Panc1 (cell line): ENCODE measurements at regions not wholly inside any gene's neighbourhood (a gene's known extent, or its start where the extent isn't known, plus 50 kb on each side); places are given as distances from the start of the nearest gene placed in this dataset.

Source experiments
- ATAC-seq: fragments of 200-7000 bp; cut with Tn5 transposase; 2 replicates; pipeline ENCODE4 v1.9.1; 2020; ENCODE audit warnings: mild to moderate bottlenecking, moderate library complexity
- BruUV-seq: library from RNA; stranded (reverse); fragments of 400-500 nt; replicated peaks from 2 replicates; lab custom pipeline; 2021; lab: Mats Ljungman, UMichigan
- CTCF ChIA-PET: fragments of 300-600 bp; sonication (Branson Sonifier 250); formaldehyde crosslinking; loops from one replicate; lab custom pipeline; 2022; ENCODE audit warnings: antibody characterized with exemption; lab: Charles Lee
- POLR2A ChIA-PET: fragments of 300-600 bp; sonication (Branson Sonifier 250); formaldehyde crosslinking; loops from one replicate; lab custom pipeline; 2022; ENCODE audit warnings: antibody characterized with exemption; lab: Charles Lee
- DNase-seq: peaks from one replicate; pipeline ENCODE4 v3.0.0-alpha.2; 2010; ENCODE audit warnings: low read depth, low spot score
- H3K27ac ChIP-seq: 2 replicates; pipeline ENCODE4 v1.5.1; 2011; ENCODE audit warnings: mild to moderate bottlenecking, low read length, inconsistent platforms
- H3K27me3 ChIP-seq: fragments of 200-500 bp; sonication (Bioruptor generic); 2 replicates; pipeline ENCODE4 v1.6.0; 2014; ENCODE audit warnings: low read length, inconsistent platforms; ENCODE audit not compliant: control insufficient read depth, insufficient read depth
- H3K36me3 ChIP-seq: fragments of 200-500 bp; sonication (Bioruptor generic); 2 replicates; pipeline ENCODE4 v1.5.1; 2014; ENCODE audit warnings: inconsistent platforms, mild to moderate bottlenecking, low read length, moderate library complexity; ENCODE audit not compliant: control insufficient read depth, insufficient read depth
- H3K4me1 ChIP-seq: 2 replicates; pipeline ENCODE4 v1.5.1; 2011; ENCODE audit warnings: inconsistent platforms, mild to moderate bottlenecking, low read length, moderate library complexity; ENCODE audit not compliant: control insufficient read depth, insufficient read depth
- H3K4me3 ChIP-seq, 2 experiments: 2 replicates each; pipeline ENCODE4 v1.5.1; 2011 to 2012; ENCODE audit warnings: low read depth in 2 of 2, low read length in 2 of 2, mild to moderate bottlenecking in 2 of 2, inconsistent platforms in 1 of 2, moderate library complexity in 1 of 2
- H3K9me3 ChIP-seq: fragments of 200-500 bp; sonication (Bioruptor generic); 2 replicates; pipeline ENCODE4 v1.5.1; 2014; ENCODE audit warnings: low read depth, mild to moderate bottlenecking, inconsistent platforms, low read length, moderate library complexity; ENCODE audit not compliant: control insufficient read depth, insufficient read depth
- CTCF ChIP-seq: fragments of 450-650 bp; IDR thresholded peaks from 2 replicates; pipeline ENCODE4 v1.5.1; 2017; ENCODE audit warnings: mild to moderate bottlenecking
- POLR2AphosphoS5 ChIP-seq: IDR thresholded peaks from 2 replicates; pipeline ENCODE4 v1.6.1; 2012; ENCODE audit warnings: mild to moderate bottlenecking, low read depth, low read length, moderate library complexity
- REST ChIP-seq, 2 experiments: IDR thresholded peaks; 2 replicates each; pipeline ENCODE4 v1.6.1; 2011 to 2012; ENCODE audit warnings: low read depth in 2 of 2, control low read depth in 1 of 2, low read length in 1 of 2, mild to moderate bottlenecking in 1 of 2, moderate library complexity in 1 of 2; ENCODE audit not compliant: insufficient read depth in 1 of 2
- SIN3A ChIP-seq: IDR thresholded peaks from 2 replicates; pipeline ENCODE4 v1.6.1; 2012; ENCODE audit warnings: low read depth, mild to moderate bottlenecking, low read length, moderate library complexity, borderline replicate concordance; ENCODE audit not compliant: insufficient read depth
- TCF7L2 ChIP-seq: IDR thresholded peaks from 2 replicates; pipeline ENCODE4 v1.6.1; 2011; ENCODE audit warnings: mild to moderate bottlenecking, low read depth, low read length, inconsistent platforms
- in situ Hi-C: cut with HindIII; loops from 2 replicates; pipeline ENCODE4 v1.10.0; 2016; ENCODE audit warnings: low sequenced_read_pairs, low pct_unique_long_range_greater_than_20kb
- intact Hi-C: fragments of 100-400 bp; cut with micrococcal nuclease; formaldehyde crosslinking; loops from one replicate; pipeline ENCODE4 v1.10.0; 2022; ENCODE audit not compliant: unreplicated experiment

- Histone ChIP-seq H3K27ac (no peak overlapping the region), H3K4me1 (no peaks in the 10 kb centered on the region), H3K27me3 (no peaks in the 10 kb centered on the region), H3K4me3 (no peak overlapping the region), H3K9me3 (no peaks in the 10 kb centered on the region), H3K36me3 (no peaks in the 10 kb centered on the region)
- ATAC-seq (no peak), DNase-seq (no peak)
- TF ChIP-seq POLR2AphosphoS5: no peak
- no peak for TF ChIP-seq TCF7L2
- no peak for TF ChIP-seq CTCF
- no peak for TF ChIP-seq REST (IDR thresholded peaks at IDR 0.05; ENCODE audit: insufficient read depth in 1 of 2, low read depth in 2 of 2, low read length in 1 of 2)
- no peak for TF ChIP-seq SIN3A
- ChIA-PET CTCF (no interaction called here), POLR2A (no interaction called here)
- in situ Hi-C loops: no loop called here
- intact Hi-C loops: no loop called here
- no TSS peak for BruUV-seq
Measured at GRCh38 chr2:195252018-195252417, 405.0 kb upstream of the SLC39A10 start.

- Histone ChIP-seq H3K4me1 (no peaks in the 10 kb centered on the region), H3K36me3 (no peaks in the 10 kb centered on the region), H3K4me3 (no peak overlapping the region), H3K27ac (no peak overlapping the region), H3K9me3 (no peaks in the 10 kb centered on the region), H3K27me3 (no peaks in the 10 kb centered on the region)
- DNase-seq: no peak
- in situ Hi-C loops: no loop called here
- no peak for ATAC-seq
- ChIA-PET CTCF (no interaction called here), POLR2A (no interaction called here)
- intact Hi-C loops: no loop called here
- no TSS peak for BruUV-seq
- TF ChIP-seq TCF7L2: no peak
Measured at GRCh38 chr2:195251214-195251613, 405.8 kb upstream of the SLC39A10 start.

GRCh38 chr2:195238826-195239225, 418.2 kb upstream of the SLC39A10 start:
- no peak for TF ChIP-seq POLR2AphosphoS5
- no peak for TF ChIP-seq SIN3A
- no peak for TF ChIP-seq REST (IDR thresholded peaks at IDR 0.05; ENCODE audit: insufficient read depth in 1 of 2, low read depth in 2 of 2, low read length in 1 of 2)
- Histone ChIP-seq H3K27ac (no peak overlapping the region), H3K27me3 (no peaks in the 10 kb centered on the region), H3K36me3 (no peaks in the 10 kb centered on the region), H3K9me3 (no peaks in the 10 kb centered on the region), H3K4me3 (no peak overlapping the region), H3K4me1 (no peaks in the 10 kb centered on the region)
- intact Hi-C loops: no loop called here
- in situ Hi-C loops: no loop called here
- DNase-seq: no peak
- ChIA-PET CTCF (no interaction called here), POLR2A (no interaction called here)
- no peak for ATAC-seq
- BruUV-seq: no TSS peak
